Glutamatergic neuron (in vitro differentiated cells): ENCODE measurements at regions not wholly inside any gene's neighbourhood (a gene's known extent, or its start where the extent isn't known, plus 50 kb on each side); places are given as distances from the start of the nearest gene placed in this dataset.

Source experiments
- DNase-seq: peaks from one replicate; pipeline ENCODE4 v3.0.0; 2022
- H3K27ac Mint-ChIP-seq: one replicate; pipeline ENCODE4 v1.8.0; 2020; ENCODE audit warnings: mild to moderate bottlenecking, mixed read lengths, inconsistent platforms; ENCODE audit not compliant: unreplicated experiment
- H3K27me3 Mint-ChIP-seq: one replicate; pipeline ENCODE4 v1.8.0; 2020; ENCODE audit warnings: mild to moderate bottlenecking, moderate library complexity, mixed read lengths, inconsistent platforms; ENCODE audit not compliant: unreplicated experiment
- H3K36me3 Mint-ChIP-seq: one replicate; pipeline ENCODE4 v1.8.0; 2020; ENCODE audit warnings: mild to moderate bottlenecking, mixed read lengths, inconsistent platforms; ENCODE audit not compliant: unreplicated experiment
- H3K4me1 Mint-ChIP-seq: one replicate; pipeline ENCODE4 v1.8.0; 2020; ENCODE audit warnings: mild to moderate bottlenecking, low read depth, mixed read lengths, inconsistent platforms; ENCODE audit not compliant: unreplicated experiment
- H3K4me3 Mint-ChIP-seq: one replicate; pipeline ENCODE4 v1.8.0; 2020; ENCODE audit warnings: mild to moderate bottlenecking, mixed read lengths, inconsistent platforms; ENCODE audit not compliant: unreplicated experiment
- H3K9me3 Mint-ChIP-seq: one replicate; pipeline ENCODE4 v1.8.0; 2020; ENCODE audit warnings: mild to moderate bottlenecking, moderate library complexity, mixed read lengths, inconsistent platforms; ENCODE audit not compliant: unreplicated experiment
- TF ChIP-seq, protein P1 (sequence below): fragments of 200-600 bp; sonication (generic); IDR thresholded peaks from one replicate; pipeline ENCODE4 v1.5.0; 2021; ENCODE audit not compliant: partially characterized antibody, unreplicated experiment

DNA sequence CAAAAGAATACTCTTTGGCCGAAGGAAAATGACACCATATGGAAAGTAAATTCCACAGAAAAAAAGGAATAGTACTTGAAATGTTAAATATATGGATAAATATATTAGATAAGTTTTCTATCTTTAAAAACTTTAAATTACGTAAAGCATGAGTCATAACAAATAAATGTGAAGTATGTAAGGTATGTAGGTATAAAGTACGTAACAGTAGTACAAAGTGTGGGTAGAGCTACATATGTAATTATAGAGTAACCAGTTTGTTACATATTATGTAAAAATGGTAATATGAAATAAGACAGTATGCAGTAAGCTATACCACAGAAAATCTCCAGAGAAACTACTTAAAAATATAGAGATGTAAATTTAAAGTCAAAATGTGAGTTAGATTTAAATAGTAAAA, 582.3 kb upstream of the CHORDC1 start:
- no peak for DNase-seq
- no peak overlapping the region for H3K4me3 Mint-ChIP-seq
- peaks cover 6% of the 10 kb centered on the region for H3K9me3 Mint-ChIP-seq
- peaks cover 6% of the 10 kb centered on the region for H3K27me3 Mint-ChIP-seq
- no peak overlapping the region for H3K27ac Mint-ChIP-seq
- H3K36me3 Mint-ChIP-seq = no peaks in the 10 kb centered on the region
- TF ChIP-seq, protein P1, sequence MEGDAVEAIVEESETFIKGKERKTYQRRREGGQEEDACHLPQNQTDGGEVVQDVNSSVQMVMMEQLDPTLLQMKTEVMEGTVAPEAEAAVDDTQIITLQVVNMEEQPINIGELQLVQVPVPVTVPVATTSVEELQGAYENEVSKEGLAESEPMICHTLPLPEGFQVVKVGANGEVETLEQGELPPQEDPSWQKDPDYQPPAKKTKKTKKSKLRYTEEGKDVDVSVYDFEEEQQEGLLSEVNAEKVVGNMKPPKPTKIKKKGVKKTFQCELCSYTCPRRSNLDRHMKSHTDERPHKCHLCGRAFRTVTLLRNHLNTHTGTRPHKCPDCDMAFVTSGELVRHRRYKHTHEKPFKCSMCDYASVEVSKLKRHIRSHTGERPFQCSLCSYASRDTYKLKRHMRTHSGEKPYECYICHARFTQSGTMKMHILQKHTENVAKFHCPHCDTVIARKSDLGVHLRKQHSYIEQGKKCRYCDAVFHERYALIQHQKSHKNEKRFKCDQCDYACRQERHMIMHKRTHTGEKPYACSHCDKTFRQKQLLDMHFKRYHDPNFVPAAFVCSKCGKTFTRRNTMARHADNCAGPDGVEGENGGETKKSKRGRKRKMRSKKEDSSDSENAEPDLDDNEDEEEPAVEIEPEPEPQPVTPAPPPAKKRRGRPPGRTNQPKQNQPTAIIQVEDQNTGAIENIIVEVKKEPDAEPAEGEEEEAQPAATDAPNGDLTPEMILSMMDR = no peak
- H3K4me1 Mint-ChIP-seq = peaks cover 22% of the 10 kb centered on the region

DNA sequence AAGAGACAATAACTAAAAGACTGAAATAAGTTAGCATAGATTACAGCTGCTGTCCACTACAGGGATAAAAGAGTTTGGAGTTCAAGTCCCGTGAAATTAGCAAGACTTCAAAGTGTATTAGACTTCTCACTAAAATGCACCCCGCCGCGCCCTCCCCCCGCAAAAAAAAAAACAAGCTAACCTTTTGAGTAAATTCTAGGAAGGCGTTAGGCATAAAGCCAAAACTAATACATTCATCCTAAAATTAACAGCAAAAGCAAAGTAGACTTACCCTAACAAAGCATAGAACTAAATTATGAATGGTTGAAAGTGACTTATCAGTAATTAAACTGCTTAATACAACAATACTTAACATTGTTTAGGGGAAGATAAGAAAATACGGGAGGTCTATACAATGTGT, 581.0 kb upstream of the CHORDC1 start:
- H3K27ac Mint-ChIP-seq = no peak overlapping the region
- TF ChIP-seq, protein P1 = no peak
- peaks cover 6% of the 10 kb centered on the region for H3K9me3 Mint-ChIP-seq
- no peak for DNase-seq
- H3K4me3 Mint-ChIP-seq = no peak overlapping the region
- peaks cover 6% of the 10 kb centered on the region for H3K27me3 Mint-ChIP-seq
- peaks cover 28% of the 10 kb centered on the region for H3K4me1 Mint-ChIP-seq
- no peaks in the 10 kb centered on the region for H3K36me3 Mint-ChIP-seq

DNA sequence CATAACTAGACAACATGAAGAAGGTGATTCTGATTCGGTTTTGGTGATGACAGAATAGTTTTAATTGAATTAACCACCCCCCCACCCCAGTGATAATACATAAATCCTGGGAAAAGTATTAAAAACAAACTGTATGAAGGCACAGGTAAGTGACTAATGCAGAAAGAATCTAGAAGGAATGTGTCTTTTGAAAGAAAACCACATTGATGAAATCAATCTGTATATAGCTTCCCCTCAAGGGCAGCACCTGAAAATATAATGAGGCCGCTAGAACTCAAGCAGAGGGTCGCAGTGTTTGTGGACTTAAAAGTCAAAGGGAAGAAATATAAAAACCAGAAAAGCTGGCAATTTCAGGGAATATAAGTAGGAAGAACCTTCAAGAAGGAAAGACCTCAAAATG, 580.5 kb upstream of the CHORDC1 start:
- TF ChIP-seq, protein P1 = no peak
- no peak for DNase-seq
- Mint-ChIP-seq H3K9me3 (peaks cover 8% of the 10 kb centered on the region), H3K27ac (peak overlapping the region; percentile 65), H3K4me3 (no peak overlapping the region), H3K27me3 (peaks cover 6% of the 10 kb centered on the region), H3K4me1 (peaks cover 32% of the 10 kb centered on the region), H3K36me3 (no peaks in the 10 kb centered on the region)

DNA sequence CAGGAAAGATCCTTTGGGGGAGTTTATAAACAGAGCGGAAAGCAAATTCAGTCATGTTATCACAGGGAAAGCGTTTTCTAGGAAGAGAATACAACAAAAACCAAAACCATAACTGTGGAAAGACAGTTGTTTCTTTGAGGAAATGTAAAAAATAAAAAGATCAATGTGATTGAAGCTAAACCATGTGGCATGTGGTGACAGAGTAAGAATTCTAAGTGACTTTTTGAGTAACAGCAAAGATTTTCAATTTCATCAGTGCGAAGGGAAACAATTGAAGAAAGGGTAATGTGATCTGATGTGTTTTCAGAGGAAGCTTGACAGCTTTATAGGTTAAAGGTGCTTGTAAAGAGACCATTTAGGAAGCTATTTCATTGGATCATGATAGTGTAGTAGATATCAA, 575.9 kb upstream of the CHORDC1 start:
- Mint-ChIP-seq H3K27ac (peak overlapping the region; percentile 91), H3K9me3 (peaks cover 8% of the 10 kb centered on the region), H3K4me3 (peak overlapping the region; percentile 34), H3K27me3 (peaks cover 6% of the 10 kb centered on the region), H3K36me3 (no peaks in the 10 kb centered on the region), H3K4me1 (peaks cover 47% of the 10 kb centered on the region)
- TF ChIP-seq, protein P1 = no peak
- no peak for DNase-seq

DNA sequence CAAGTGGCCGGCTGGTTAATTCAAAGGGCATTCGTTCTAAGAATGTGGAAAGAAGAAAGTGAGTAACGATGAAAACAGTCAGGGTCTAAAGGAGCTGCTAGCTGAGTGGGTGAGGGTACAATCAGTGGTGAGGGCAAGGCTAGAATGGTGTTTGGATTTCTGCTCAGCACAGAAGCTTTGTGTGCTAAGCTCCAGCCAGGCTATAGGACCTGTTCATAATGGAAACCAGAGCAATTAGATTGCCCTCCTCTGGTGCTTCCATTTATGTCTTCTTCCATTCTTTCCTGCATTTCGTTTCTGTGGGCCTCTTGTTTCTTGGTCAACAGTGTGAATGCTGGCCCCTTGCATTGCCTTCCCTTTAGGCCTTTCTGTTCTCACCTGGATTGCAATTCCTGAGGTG, 572.9 kb upstream of the CHORDC1 start:
- Mint-ChIP-seq H3K27ac (peak overlapping the region; percentile 31), H3K9me3 (peaks cover 2% of the 10 kb centered on the region)

More for the DNA sequence above, 572.9 kb upstream of the CHORDC1 start:
- Mint-ChIP-seq H3K4me1 (peaks cover 32% of the 10 kb centered on the region), H3K36me3 (peaks cover 6% of the 10 kb centered on the region), H3K4me3 (no peak overlapping the region), H3K27me3 (no peaks in the 10 kb centered on the region)
- TF ChIP-seq, protein P1 = no peak
- DNase-seq = no peak
